Central memory CD4-positive, alpha-beta T cell (primary cell): ENCODE measurements at regions not wholly inside any gene's neighbourhood (a gene's known extent, or its start where the extent isn't known, plus 50 kb on each side); places are given as distances from the start of the nearest gene placed in this dataset.

Experiments
- DNase-seq: peaks from one replicate; pipeline ENCODE4 v3.0.0; 2022

- DNase-seq, result no peak
Observed at GRCh38 chr4:20532116-20532790, 168.0 kb upstream of the PACRGL start.

- DNase-seq, result no peak
Observed at GRCh38 chr4:20532871-20533870, 167.1 kb upstream of the PACRGL start.

- no peak for DNase-seq
Observed at GRCh38 chr4:20538905-20539304, 161.4 kb upstream of the PACRGL start.

GRCh38 chr4:20543131-20543530 lies 157.1 kb upstream of the PACRGL start:
- no peak for DNase-seq

- DNase-seq, result no peak
Observed at GRCh38 chr4:20544645-20545044, 155.6 kb upstream of the PACRGL start.

- no peak for DNase-seq
Observed at GRCh38 chr4:20552004-20552403, 148.3 kb upstream of the PACRGL start.

GRCh38 chr4:20554134-20554533 lies 146.1 kb upstream of the PACRGL start:
- DNase-seq, result no peak

- no peak for DNase-seq
Observed at GRCh38 chr4:20565075-20565721, 135.1 kb upstream of the PACRGL start.

GRCh38 chr4:20570981-20571715 lies 129.1 kb upstream of the PACRGL start:
- no peak for DNase-seq

- no peak for DNase-seq
Observed at GRCh38 chr4:20572976-20573375, 127.3 kb upstream of the PACRGL start.

GRCh38 chr4:20574986-20575385 lies 125.3 kb upstream of the PACRGL start:
- no peak for DNase-seq

GRCh38 chr4:20575486-20575885 lies 124.8 kb upstream of the PACRGL start:
- DNase-seq, result no peak

- DNase-seq, result no peak
Observed at GRCh38 chr4:20576861-20577260, 123.4 kb upstream of the PACRGL start.

- DNase-seq, result no peak
Observed at GRCh38 chr4:20577702-20578101, 122.6 kb upstream of the PACRGL start.

- DNase-seq, result no peak
Observed at GRCh38 chr4:20580907-20581306, 119.4 kb upstream of the PACRGL start.

- no peak for DNase-seq
Observed at GRCh38 chr4:20589436-20589835, 110.8 kb upstream of the PACRGL start.

GRCh38 chr4:20590849-20591248 lies 109.4 kb upstream of the PACRGL start:
- DNase-seq, result no peak

GRCh38 chr4:20591571-20591970 lies 108.7 kb upstream of the PACRGL start:
- no peak for DNase-seq

GRCh38 chr4:20592013-20592412 lies 108.2 kb upstream of the PACRGL start:
- no peak for DNase-seq

GRCh38 chr4:20592663-20593062 lies 107.6 kb upstream of the PACRGL start:
- DNase-seq, result no peak

GRCh38 chr4:20598626-20599025 lies 101.6 kb upstream of the PACRGL start:
- DNase-seq, result no peak

GRCh38 chr4:20603671-20604313 lies 96.5 kb upstream of the PACRGL start:
- no peak for DNase-seq
